ENCODE measurements at regions not wholly inside any gene's neighbourhood (a gene's known extent, or its start where the extent isn't known, plus 50 kb on each side); places are given as distances from the start of the nearest gene placed in this dataset.

- TF ChIP-seq THRAP3 (IDR thresholded peaks at IDR 0.05; ENCODE audit: borderline replicate concordance) (no peak), HDGF (IDR thresholded peaks at IDR 0.05) (no peak)
Observed at GRCh38 chr6:130518588-130518987, 152.8 kb downstream of the TMEM200A start (continued).

DNA sequence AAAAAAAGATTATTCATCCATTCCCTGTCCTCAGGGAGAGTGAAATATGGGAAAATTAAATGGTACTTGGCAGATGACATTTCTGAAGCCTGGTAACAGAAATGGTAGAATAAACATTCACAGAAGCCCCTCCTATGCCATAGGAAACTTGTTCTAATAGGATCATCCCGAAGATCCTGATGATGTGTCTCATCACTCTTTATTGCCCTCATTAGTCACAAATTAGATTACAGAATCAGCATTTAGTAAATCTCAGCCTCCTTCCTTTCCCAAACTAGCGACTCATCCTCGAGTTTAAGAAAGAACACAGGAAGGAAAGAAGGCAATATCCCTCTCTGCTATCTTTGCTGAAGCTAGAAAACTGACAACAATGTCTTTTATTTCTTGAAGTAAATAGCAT is 154.4 kb downstream of the TMEM200A start:
- WGBS (ENCODE audit: insufficient coverage, low coverage, missing lambda C conversion rate), result 7% methylated on average over 3 of the region's 3 CpGs
- ChIA-PET CTCF (ENCODE audit: low intra/inter-chr PET ratio) (no interaction called here), POLR2A (no interaction called here)
- no peaks in the 10 kb centered on the region for H3K36me3 ChIP-seq (ENCODE audit: control insufficient read depth, insufficient read depth, low read length)
- H4K20me1 ChIP-seq (replicated peaks; ENCODE audit: control insufficient read depth, insufficient read depth, low read length), result no peaks in the 10 kb centered on the region
- H3K79me2 ChIP-seq (ENCODE audit: control insufficient read depth, insufficient read depth, low read length), result no peaks in the 10 kb centered on the region
- no peak for ATAC-seq
- H3K9ac ChIP-seq (ENCODE audit: insufficient read depth in 1 of 2, low read depth in 2 of 2, low read length in 2 of 2), result no peak overlapping the region
- H3K27me3 ChIP-seq (ENCODE audit: control insufficient read depth in 2 of 2, insufficient read depth in 2 of 2, low read length in 2 of 2), result no peaks in the 10 kb centered on the region
- in situ Hi-C loops (cut with MboI) (no loop called here), intact Hi-C loops (cut with micrococcal nuclease) (no loop called here)
- no peak overlapping the region for H3K27ac ChIP-seq (ENCODE audit: extremely low read depth, low read depth, low read length)
- H3K9me1 ChIP-seq (ENCODE audit: control insufficient read depth, insufficient read depth, low read length), result no peaks in the 10 kb centered on the region
- H3K4me2 ChIP-seq (ENCODE audit: insufficient read depth, low read length), result no peak overlapping the region
- no peaks in the 10 kb centered on the region for H3K9me3 ChIP-seq (replicated peaks; ENCODE audit: control insufficient read depth, insufficient read depth, low read depth, low read length)
- H2AFZ ChIP-seq (ENCODE audit: low read depth, low read length), result no peak overlapping the region
- DNase-seq (ENCODE audit: extremely low read depth in 1 of 4, low spot score in 3 of 4), result no peak
- no TSS peak for BruUV-seq (replicated peaks)
- no peak for FAIRE-seq
- no peaks in the 10 kb centered on the region for H3K4me1 ChIP-seq (replicated peaks in 1 of 2; ENCODE audit: control insufficient read depth in 2 of 2, insufficient read depth in 2 of 2, low read length in 2 of 2)
- no peak overlapping the region for H3K4me3 ChIP-seq
- TF ChIP-seq XRCC5 (IDR thresholded peaks at IDR 0.05; ENCODE audit: low read depth, low read length) (no peak), AFF1 (IDR thresholded peaks at IDR 0.05; ENCODE audit: low read depth in 1 of 2, partially characterized antibody in 2 of 2) (no peak)
- TF ChIP-seq, protein P1, sequence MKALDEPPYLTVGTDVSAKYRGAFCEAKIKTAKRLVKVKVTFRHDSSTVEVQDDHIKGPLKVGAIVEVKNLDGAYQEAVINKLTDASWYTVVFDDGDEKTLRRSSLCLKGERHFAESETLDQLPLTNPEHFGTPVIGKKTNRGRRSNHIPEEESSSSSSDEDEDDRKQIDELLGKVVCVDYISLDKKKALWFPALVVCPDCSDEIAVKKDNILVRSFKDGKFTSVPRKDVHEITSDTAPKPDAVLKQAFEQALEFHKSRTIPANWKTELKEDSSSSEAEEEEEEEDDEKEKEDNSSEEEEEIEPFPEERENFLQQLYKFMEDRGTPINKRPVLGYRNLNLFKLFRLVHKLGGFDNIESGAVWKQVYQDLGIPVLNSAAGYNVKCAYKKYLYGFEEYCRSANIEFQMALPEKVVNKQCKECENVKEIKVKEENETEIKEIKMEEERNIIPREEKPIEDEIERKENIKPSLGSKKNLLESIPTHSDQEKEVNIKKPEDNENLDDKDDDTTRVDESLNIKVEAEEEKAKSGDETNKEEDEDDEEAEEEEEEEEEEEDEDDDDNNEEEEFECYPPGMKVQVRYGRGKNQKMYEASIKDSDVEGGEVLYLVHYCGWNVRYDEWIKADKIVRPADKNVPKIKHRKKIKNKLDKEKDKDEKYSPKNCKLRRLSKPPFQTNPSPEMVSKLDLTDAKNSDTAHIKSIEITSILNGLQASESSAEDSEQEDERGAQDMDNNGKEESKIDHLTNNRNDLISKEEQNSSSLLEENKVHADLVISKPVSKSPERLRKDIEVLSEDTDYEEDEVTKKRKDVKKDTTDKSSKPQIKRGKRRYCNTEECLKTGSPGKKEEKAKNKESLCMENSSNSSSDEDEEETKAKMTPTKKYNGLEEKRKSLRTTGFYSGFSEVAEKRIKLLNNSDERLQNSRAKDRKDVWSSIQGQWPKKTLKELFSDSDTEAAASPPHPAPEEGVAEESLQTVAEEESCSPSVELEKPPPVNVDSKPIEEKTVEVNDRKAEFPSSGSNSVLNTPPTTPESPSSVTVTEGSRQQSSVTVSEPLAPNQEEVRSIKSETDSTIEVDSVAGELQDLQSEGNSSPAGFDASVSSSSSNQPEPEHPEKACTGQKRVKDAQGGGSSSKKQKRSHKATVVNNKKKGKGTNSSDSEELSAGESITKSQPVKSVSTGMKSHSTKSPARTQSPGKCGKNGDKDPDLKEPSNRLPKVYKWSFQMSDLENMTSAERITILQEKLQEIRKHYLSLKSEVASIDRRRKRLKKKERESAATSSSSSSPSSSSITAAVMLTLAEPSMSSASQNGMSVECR (CRISPR knock-in tag; IDR thresholded peaks at IDR 0.05), result no peak
- TF ChIP-seq, protein P2, sequence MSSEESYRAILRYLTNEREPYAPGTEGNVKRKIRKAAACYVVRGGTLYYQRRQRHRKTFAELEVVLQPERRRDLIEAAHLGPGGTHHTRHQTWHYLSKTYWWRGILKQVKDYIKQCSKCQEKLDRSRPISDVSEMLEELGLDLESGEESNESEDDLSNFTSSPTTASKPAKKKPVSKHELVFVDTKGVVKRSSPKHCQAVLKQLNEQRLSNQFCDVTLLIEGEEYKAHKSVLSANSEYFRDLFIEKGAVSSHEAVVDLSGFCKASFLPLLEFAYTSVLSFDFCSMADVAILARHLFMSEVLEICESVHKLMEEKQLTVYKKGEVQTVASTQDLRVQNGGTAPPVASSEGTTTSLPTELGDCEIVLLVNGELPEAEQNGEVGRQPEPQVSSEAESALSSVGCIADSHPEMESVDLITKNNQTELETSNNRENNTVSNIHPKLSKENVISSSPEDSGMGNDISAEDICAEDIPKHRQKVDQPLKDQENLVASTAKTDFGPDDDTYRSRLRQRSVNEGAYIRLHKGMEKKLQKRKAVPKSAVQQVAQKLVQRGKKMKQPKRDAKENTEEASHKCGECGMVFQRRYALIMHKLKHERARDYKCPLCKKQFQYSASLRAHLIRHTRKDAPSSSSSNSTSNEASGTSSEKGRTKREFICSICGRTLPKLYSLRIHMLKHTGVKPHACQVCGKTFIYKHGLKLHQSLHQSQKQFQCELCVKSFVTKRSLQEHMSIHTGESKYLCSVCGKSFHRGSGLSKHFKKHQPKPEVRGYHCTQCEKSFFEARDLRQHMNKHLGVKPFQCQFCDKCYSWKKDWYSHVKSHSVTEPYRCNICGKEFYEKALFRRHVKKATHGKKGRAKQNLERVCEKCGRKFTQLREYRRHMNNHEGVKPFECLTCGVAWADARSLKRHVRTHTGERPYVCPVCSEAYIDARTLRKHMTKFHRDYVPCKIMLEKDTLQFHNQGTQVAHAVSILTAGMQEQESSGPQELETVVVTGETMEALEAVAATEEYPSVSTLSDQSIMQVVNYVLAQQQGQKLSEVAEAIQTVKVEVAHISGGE (CRISPR knock-in tag; IDR thresholded peaks at IDR 0.05), result no peak
